Brain microvascular endothelial cell (primary cell): ENCODE measurements at regions not wholly inside any gene's neighbourhood (a gene's known extent, or its start where the extent isn't known, plus 50 kb on each side); places are given as distances from the start of the nearest gene placed in this dataset.
A peak's percentile ranks its signal among the peaks of the same experiment; 100 is the strongest.

Source experiments
- DNase-seq: peaks from one replicate; pipeline ENCODE4 v3.0.0-alpha.2; 2020
- H3K27ac ChIP-seq: fragments of 250-450 bp; sonication (Bioruptor Pico); 2 replicates; pipeline ENCODE4 v1.5.1; 2020; ENCODE audit warnings: mild to moderate bottlenecking, moderate library complexity
- H3K27me3 ChIP-seq: fragments of 250-450 bp; sonication (Bioruptor Pico); replicated peaks from 2 replicates; pipeline ENCODE4 v1.5.1; 2020; ENCODE audit warnings: mild to moderate bottlenecking
- H3K36me3 ChIP-seq: fragments of 250-450 bp; sonication (Bioruptor Pico); replicated peaks from 2 replicates; pipeline ENCODE4 v1.5.1; 2020; ENCODE audit warnings: mild to moderate bottlenecking
- H3K4me3 ChIP-seq: 2 replicates; pipeline ENCODE4 v1.5.1; 2011; ENCODE audit warnings: low read depth, mild to moderate bottlenecking, control low read depth, low read length, moderate library complexity
- in situ Hi-C: cut with HindIII; loops from 2 replicates; pipeline ENCODE4 v1.10.0; 2017; ENCODE audit warnings: low sequenced_read_pairs, low pct_ligation_motif_present
- TF ChIP-seq, protein P1 (sequence below): IDR thresholded peaks from 2 replicates; pipeline ENCODE4 v1.5.1; 2011; ENCODE audit warnings: low read depth, mild to moderate bottlenecking, moderate library complexity, low read length, control low read depth, inconsistent platforms; ENCODE audit errors: missing control alignments

DNA sequence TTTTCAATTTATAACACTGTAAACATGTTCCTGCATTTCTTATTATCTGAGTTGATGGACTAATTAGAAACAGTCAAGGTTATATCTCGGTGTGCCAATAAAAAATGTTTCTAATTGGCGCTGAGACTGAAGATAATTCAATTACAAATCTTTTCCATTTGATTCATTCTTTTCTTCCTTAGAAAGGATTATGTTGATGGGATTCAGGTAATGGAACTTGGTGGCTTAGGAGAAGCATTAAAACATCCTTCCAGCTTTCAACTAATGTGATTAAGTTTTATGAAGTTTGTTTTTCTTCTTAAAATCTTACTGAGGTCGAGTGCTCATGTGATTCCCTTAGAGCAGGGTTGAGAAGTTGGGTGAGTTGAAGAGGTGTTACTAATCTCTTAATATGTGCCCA is 1015.3 kb downstream of the NR2F1-AS1 start:
- Histone ChIP-seq H3K27ac (no peak overlapping the region), H3K36me3 (no peaks in the 10 kb centered on the region), H3K27me3 (no peaks in the 10 kb centered on the region), H3K4me3 (no peak overlapping the region)
- TF ChIP-seq, protein P1, sequence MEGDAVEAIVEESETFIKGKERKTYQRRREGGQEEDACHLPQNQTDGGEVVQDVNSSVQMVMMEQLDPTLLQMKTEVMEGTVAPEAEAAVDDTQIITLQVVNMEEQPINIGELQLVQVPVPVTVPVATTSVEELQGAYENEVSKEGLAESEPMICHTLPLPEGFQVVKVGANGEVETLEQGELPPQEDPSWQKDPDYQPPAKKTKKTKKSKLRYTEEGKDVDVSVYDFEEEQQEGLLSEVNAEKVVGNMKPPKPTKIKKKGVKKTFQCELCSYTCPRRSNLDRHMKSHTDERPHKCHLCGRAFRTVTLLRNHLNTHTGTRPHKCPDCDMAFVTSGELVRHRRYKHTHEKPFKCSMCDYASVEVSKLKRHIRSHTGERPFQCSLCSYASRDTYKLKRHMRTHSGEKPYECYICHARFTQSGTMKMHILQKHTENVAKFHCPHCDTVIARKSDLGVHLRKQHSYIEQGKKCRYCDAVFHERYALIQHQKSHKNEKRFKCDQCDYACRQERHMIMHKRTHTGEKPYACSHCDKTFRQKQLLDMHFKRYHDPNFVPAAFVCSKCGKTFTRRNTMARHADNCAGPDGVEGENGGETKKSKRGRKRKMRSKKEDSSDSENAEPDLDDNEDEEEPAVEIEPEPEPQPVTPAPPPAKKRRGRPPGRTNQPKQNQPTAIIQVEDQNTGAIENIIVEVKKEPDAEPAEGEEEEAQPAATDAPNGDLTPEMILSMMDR: no peak
- in situ Hi-C loops: no loop called here
- DNase-seq: no peak

DNA sequence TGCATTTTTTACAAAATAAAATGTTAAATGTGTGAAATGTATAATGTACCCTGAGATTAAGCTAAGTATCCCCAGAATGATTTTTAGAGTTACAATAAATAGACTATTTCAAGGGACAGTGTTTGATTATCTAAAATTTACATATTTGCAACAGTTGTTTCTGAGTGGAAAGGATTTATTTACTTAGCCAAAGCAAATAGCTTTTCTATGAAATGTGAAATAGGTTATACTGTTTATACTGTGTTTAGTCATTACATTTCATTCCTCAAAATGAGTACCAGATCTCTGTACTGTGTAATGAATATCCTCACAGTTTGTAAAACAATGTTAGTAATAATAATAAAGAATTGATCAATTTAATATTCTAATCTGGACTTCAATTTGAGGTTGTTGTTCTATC is 1019.0 kb downstream of the NR2F1-AS1 start:
- Histone ChIP-seq H3K27me3 (no peaks in the 10 kb centered on the region), H3K4me3 (no peak overlapping the region), H3K27ac (peak overlapping the region; percentile 49), H3K36me3 (no peaks in the 10 kb centered on the region)
- TF ChIP-seq, protein P1: no peak
- DNase-seq: no peak
- in situ Hi-C loops: no loop called here

DNA sequence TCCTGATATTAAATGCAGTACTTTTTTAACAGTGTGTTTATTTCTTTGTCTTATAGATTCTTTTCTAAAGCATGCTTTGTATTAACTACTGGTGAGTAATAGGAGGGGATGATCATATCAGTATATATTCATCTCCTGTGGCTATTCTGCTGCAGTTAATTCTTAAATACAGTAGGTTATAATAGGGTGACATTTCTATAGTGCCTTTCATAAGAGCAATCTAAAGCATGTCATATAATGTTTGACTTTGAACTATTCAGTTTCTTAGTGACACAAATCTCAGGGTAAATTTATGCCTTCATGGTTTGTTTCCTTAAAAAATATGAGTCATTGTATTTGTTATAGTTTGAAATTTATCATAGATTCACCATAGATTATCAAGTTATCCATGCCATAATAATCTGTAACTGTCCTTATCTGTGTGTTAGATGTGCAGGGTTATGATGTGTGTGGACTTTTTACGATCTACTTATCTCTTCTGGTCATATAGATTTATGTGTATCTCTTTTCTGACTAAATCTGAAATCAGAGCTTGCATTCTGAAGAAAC is 1019.5 kb downstream of the NR2F1-AS1 start:
- TF ChIP-seq, protein P1: no peak
- no peaks in the 10 kb centered on the region for H3K27me3 ChIP-seq
- peak overlapping the region; percentile 49 for H3K27ac ChIP-seq
- no peak for DNase-seq
- in situ Hi-C loops: no loop called here
- H3K36me3 ChIP-seq: no peaks in the 10 kb centered on the region
- H3K4me3 ChIP-seq: no peak overlapping the region

DNA sequence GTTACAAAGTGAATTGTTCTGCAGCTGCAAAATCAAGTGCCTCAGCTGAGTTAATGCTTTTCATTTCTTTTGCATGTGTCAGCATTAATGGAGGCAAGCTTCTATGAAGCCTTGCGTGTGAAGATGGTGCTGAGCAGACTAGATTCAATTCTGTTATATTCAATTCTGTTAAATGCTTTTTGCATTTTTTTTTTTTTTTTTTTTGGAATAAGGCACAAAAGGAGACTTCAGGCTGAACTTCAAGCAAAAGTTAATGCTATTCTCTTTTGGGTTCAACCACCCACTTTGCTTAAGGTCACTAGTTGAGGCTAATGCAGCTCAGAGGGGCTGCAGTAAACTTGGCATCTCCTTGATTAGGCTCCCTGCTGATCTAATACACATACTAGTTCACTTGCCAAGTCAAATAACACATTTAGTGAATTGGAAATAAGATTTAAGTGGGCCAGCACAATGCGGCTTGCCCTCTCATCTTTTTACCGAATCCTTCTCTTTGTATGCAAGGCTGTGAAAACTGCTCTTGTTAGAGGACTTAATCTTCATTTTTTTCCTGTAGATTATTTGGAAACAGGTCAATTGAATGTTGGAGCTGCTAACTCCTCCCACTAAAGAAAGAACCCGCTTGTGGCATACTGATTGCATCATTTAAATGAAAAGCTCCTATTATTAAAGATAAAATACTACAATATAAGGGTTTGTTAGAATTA is 1020.2 kb downstream of the NR2F1-AS1 start:
- H3K4me3 ChIP-seq: no peak overlapping the region
- H3K36me3 ChIP-seq: no peaks in the 10 kb centered on the region
- DNase-seq: peak; percentile 66
- H3K27me3 ChIP-seq: no peaks in the 10 kb centered on the region
- peak overlapping the region; percentile 49 for H3K27ac ChIP-seq
- in situ Hi-C loops: no loop called here
- TF ChIP-seq, protein P1: no peak

DNA sequence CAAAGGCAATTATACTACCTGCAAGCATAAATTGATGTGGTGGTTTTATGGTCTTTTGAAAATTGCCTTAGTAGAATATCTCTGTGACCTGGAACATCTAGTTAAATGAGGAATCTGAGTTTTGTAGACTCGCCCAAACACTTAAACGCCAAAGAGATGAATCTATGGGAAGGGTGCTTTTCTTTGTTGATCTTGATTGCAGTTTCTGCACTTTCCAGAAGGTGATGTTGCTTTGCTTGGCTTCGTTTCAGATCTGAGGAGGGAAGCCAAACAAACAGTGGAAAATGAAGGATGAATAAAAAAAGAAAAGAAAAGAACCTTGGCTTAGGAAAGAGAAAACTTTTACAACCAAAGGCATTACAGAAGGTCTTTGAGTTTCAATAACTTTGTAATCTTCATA is 1021.2 kb downstream of the NR2F1-AS1 start:
- TF ChIP-seq, protein P1: no peak
- H3K27me3 ChIP-seq: no peaks in the 10 kb centered on the region
- no peak overlapping the region for H3K4me3 ChIP-seq
- no peaks in the 10 kb centered on the region for H3K36me3 ChIP-seq
- H3K27ac ChIP-seq: peak overlapping the region; percentile 49
- peak; percentile 48 for DNase-seq
- in situ Hi-C loops: no loop called here

DNA sequence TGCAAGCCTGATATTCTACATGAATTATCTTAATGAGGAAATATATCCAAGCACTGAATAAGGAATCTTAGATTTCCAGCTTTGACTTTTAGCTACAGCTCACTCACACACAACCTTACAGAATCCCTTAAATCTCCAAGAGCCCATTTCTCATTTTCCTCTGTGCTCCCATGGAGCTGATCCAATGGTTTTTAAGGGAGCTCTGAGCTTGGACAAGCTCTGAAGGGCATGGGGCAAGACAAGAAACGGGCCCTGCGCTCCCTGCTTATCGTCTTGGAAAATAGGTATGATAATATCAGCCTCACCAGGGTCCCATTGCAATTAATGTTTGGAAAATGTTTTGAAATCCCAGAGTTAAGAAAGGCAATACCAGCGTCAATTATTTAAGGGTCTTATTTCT is 1021.7 kb downstream of the NR2F1-AS1 start:
- Histone ChIP-seq H3K36me3 (no peaks in the 10 kb centered on the region), H3K27ac (peak overlapping the region; percentile 49), H3K4me3 (no peak overlapping the region), H3K27me3 (no peaks in the 10 kb centered on the region)
- no peak for DNase-seq
- TF ChIP-seq, protein P1: no peak
- in situ Hi-C loops: no loop called here
